ENCODE measurements at regions not wholly inside any gene's neighbourhood (a gene's known extent, or its start where the extent isn't known, plus 50 kb on each side); places are given as distances from the start of the nearest gene placed in this dataset.
"Not testable (repeated sequence)": the region's sequence is repeated elsewhere in the genome, so short reads cannot be mapped to it uniquely, and the experiment has no call there.

DNA sequence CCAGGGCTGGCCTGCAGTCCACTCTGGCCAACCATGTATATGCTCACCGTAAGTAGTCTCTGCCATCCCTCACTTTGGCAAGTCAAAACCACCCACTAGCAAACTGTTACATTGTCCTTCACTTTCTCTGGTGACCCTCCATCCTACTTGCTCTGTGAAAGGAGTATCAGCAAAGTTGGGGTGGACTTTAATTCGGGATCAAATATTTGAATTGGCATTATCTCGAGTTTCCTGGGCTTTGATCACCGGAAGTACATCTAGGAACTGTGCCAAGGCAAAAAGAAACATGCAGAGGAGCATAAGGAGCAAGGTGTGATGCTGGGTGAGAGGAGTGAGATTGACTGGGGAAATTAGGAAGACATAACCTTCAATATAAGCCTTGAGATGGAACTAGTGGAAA lies 188.9 kb upstream of the P2RY1 start:
- TF ChIP-seq EZH2phosphoT487 (IDR thresholded peaks at IDR 0.05; ENCODE audit: borderline replicate concordance, low read length), result no peak
- TF ChIP-seq, protein P1, sequence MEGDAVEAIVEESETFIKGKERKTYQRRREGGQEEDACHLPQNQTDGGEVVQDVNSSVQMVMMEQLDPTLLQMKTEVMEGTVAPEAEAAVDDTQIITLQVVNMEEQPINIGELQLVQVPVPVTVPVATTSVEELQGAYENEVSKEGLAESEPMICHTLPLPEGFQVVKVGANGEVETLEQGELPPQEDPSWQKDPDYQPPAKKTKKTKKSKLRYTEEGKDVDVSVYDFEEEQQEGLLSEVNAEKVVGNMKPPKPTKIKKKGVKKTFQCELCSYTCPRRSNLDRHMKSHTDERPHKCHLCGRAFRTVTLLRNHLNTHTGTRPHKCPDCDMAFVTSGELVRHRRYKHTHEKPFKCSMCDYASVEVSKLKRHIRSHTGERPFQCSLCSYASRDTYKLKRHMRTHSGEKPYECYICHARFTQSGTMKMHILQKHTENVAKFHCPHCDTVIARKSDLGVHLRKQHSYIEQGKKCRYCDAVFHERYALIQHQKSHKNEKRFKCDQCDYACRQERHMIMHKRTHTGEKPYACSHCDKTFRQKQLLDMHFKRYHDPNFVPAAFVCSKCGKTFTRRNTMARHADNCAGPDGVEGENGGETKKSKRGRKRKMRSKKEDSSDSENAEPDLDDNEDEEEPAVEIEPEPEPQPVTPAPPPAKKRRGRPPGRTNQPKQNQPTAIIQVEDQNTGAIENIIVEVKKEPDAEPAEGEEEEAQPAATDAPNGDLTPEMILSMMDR (IDR thresholded peaks at IDR 0.05; ENCODE audit: low read depth, low read length, poor library complexity, severe bottlenecking), result no peak
- Histone ChIP-seq H4K20me1 (ENCODE audit: control insufficient read depth, insufficient read depth, low read depth, low read length) (no peaks in the 10 kb centered on the region), H3K9me3 (ENCODE audit: control insufficient read depth, insufficient read depth, low read length) (peaks cover 3% of the 10 kb centered on the region; the same call in 1 of the 2 replicates), H3K36me3 (ENCODE audit: control insufficient read depth, low read length) (no peaks in the 10 kb centered on the region), H3K4me1 (ENCODE audit: control insufficient read depth, low read length) (no peaks in the 10 kb centered on the region), H3K79me2 (ENCODE audit: control insufficient read depth, low read length) (no peaks in the 10 kb centered on the region), H3K4me2 (ENCODE audit: low read length) (no peak overlapping the region), H3K4me3 (ENCODE audit: low read length) (no peak overlapping the region), H3K27ac (ENCODE audit: low read depth, low read length) (no peak overlapping the region), H3F3A (ENCODE audit: control insufficient read depth, insufficient read depth) (no peaks in the 10 kb centered on the region), H3K27me3 (ENCODE audit: control insufficient read depth, low read length) (0 out of 2 replicates have a peak, but pooled peaks cover 3% of the 10 kb centered on the region), H3K9me2 (replicated peaks; ENCODE audit: control insufficient read depth, low read length) (no peaks in the 10 kb centered on the region)

DNA sequence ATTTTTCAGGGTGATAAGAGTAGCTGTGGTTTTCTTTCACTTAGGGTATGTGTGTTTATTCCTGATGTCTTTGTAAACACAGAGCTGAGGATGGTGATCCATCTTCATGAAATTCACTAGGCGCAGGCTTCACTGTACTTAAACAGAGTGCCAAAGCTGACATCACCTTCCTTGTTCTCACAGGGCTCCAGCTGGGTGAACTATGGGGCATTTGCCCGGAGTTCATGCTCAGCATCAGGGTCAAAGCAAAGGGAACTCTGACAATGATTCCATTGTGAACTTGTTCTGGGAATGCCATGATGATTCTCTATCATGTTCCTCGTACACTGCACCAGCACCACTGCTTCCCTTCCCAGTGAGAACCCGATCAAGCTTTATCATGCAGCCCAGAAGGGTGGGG lies 184.8 kb upstream of the P2RY1 start:
- Histone ChIP-seq H3K27me3 (ENCODE audit: control insufficient read depth, low read length) (0 out of 2 replicates have a peak, but pooled peaks cover 3% of the 10 kb centered on the region), H3F3A (ENCODE audit: control insufficient read depth, insufficient read depth) (no peaks in the 10 kb centered on the region), H3K4me2 (ENCODE audit: low read length) (no peak overlapping the region), H4K20me1 (ENCODE audit: control insufficient read depth, insufficient read depth, low read depth, low read length) (no peaks in the 10 kb centered on the region), H3K79me2 (ENCODE audit: control insufficient read depth, low read length) (no peaks in the 10 kb centered on the region), H3K4me1 (ENCODE audit: control insufficient read depth, low read length) (no peaks in the 10 kb centered on the region), H3K9me2 (replicated peaks; ENCODE audit: control insufficient read depth, low read length) (no peaks in the 10 kb centered on the region), H3K4me3 (ENCODE audit: low read length) (no peak overlapping the region), H3K9me3 (ENCODE audit: control insufficient read depth, insufficient read depth, low read length) (no peaks in the 10 kb centered on the region), H3K36me3 (ENCODE audit: control insufficient read depth, low read length) (no peaks in the 10 kb centered on the region), H3K27ac (ENCODE audit: low read depth, low read length) (no peak overlapping the region)
- TF ChIP-seq, protein P1 (IDR thresholded peaks at IDR 0.05; ENCODE audit: low read depth, low read length, poor library complexity, severe bottlenecking), result no peak
- no peak for TF ChIP-seq EZH2phosphoT487 (IDR thresholded peaks at IDR 0.05; ENCODE audit: borderline replicate concordance, low read length)

DNA sequence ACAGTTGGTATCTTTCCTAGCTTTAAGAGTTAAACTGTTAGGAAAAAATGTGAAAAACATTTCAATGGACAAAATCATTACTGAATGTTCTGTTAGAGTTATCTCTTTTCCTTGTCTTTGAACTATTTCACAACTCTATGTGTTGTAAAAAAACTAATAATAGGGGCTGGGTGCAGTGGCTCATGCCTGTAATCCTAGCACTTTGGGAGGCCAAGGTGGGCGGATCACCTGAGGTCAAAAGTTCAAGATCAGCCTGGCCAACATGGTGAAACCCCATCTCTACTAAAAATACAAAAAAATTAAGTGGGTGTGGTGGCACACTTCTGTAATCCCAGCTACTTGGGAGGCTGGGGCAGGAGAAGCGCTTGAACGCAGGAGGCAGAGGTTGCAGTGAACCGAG lies 184.0 kb upstream of the P2RY1 start:
- H3K4me3 ChIP-seq (ENCODE audit: low read length); H3K79me2 ChIP-seq (ENCODE audit: control insufficient read depth, low read length); H3F3A ChIP-seq (ENCODE audit: control insufficient read depth, insufficient read depth); H4K20me1 ChIP-seq (ENCODE audit: control insufficient read depth, insufficient read depth, low read depth, low read length); H3K36me3 ChIP-seq (ENCODE audit: control insufficient read depth, low read length); H3K27ac ChIP-seq (ENCODE audit: low read depth, low read length); H3K27me3 ChIP-seq (ENCODE audit: control insufficient read depth, low read length); H3K9me3 ChIP-seq (ENCODE audit: control insufficient read depth, insufficient read depth, low read length); H3K4me1 ChIP-seq (ENCODE audit: control insufficient read depth, low read length); H3K4me2 ChIP-seq (ENCODE audit: low read length); H3K9me2 ChIP-seq (replicated peaks; ENCODE audit: control insufficient read depth, low read length): not testable (repeated sequence)

DNA sequence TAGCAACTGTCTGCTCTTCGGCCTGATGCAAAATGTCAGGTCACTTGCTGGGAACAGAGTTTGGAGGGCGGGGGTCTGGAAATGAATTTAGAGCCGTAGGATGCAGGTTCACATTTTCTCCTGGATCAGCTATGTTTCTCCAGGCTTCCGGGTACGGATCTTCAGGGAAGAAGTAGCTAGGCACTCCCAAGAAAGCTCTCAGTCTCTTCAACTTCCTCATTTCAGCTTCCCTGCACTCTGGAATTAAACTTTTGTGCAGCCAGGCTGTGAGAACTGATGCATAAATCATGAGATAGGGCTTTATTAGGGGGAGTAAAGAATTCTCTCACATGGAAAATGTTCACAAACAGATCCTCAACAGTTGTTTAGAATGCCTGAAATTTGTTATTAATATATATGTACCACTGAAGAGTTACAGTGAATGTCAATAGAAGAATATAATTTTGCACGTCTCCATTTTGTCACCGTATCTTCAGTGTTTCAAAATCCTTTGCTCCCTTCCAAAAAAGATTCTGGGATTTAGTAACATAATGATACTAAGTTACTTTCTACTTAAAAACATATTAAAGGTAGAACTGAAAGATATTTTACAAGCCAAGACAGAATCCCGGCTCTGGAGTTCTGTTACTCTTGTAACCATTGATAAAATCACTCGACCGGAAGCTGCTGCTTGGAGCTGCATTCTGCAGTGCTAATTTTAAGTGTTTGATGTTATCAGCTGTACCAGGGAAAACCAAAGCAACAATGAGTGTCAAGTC lies 178.5 kb upstream of the P2RY1 start:
- no peaks in the 10 kb centered on the region for H4K20me1 ChIP-seq (ENCODE audit: control insufficient read depth, insufficient read depth, low read depth, low read length)
- no peak overlapping the region for H3K4me3 ChIP-seq (ENCODE audit: low read length)
- no peaks in the 10 kb centered on the region for H3F3A ChIP-seq (ENCODE audit: control insufficient read depth, insufficient read depth)
- H3K27me3 ChIP-seq (ENCODE audit: control insufficient read depth, low read length), result no peaks in the 10 kb centered on the region
- no peaks in the 10 kb centered on the region for H3K36me3 ChIP-seq (ENCODE audit: control insufficient read depth, low read length)
- H3K9me3 ChIP-seq (ENCODE audit: control insufficient read depth, insufficient read depth, low read length), result peaks cover 6% of the 10 kb centered on the region
- no peaks in the 10 kb centered on the region for H3K9me2 ChIP-seq (replicated peaks; ENCODE audit: control insufficient read depth, low read length)
- H3K79me2 ChIP-seq (ENCODE audit: control insufficient read depth, low read length), result no peaks in the 10 kb centered on the region
- TF ChIP-seq, protein P1 (IDR thresholded peaks at IDR 0.05; ENCODE audit: low read depth, low read length, poor library complexity, severe bottlenecking), result no peak
- no peak for TF ChIP-seq EZH2phosphoT487 (IDR thresholded peaks at IDR 0.05; ENCODE audit: borderline replicate concordance, low read length)
- no peak overlapping the region for H3K27ac ChIP-seq (ENCODE audit: low read depth, low read length)
- no peak overlapping the region for H3K4me2 ChIP-seq (ENCODE audit: low read length)
- H3K4me1 ChIP-seq (ENCODE audit: control insufficient read depth, low read length), result no peaks in the 10 kb centered on the region
